Astrocyte (in vitro differentiated cells and primary cell): ENCODE measurements at regions not wholly inside any gene's neighbourhood (a gene's known extent, or its start where the extent isn't known, plus 50 kb on each side); places are given as distances from the start of the nearest gene placed in this dataset.

Source experiments
- DNase-seq: peaks from one replicate; pipeline ENCODE4 v3.0.0-alpha.2; 2010; ENCODE audit warnings: low read depth
- FAIRE-seq: peaks from 2 replicates; lab custom pipeline; 2011; peaks lifted over from hg19 to GRCh38; lab: Jason Lieb, UNC
- H2AFZ ChIP-seq: 2 replicates; pipeline ENCODE4 v1.6.0; 2012; ENCODE audit warnings: low read depth, low read length, inconsistent platforms
- H3K27ac ChIP-seq: 2 replicates; pipeline ENCODE4 v1.5.1; 2011; ENCODE audit warnings: low read depth, low read length, inconsistent platforms
- H3K27me3 ChIP-seq: 2 replicates; pipeline ENCODE4 v1.6.0; 2011; ENCODE audit warnings: low read length, inconsistent platforms; ENCODE audit not compliant: insufficient read depth
- H3K36me3 ChIP-seq: 2 replicates; pipeline ENCODE4 v1.5.1; 2011; ENCODE audit warnings: low read length, inconsistent platforms; ENCODE audit not compliant: insufficient read depth
- H3K4me1 ChIP-seq: 2 replicates; pipeline ENCODE4 v1.5.1; 2011; ENCODE audit warnings: low read length, inconsistent platforms; ENCODE audit not compliant: insufficient read depth
- H3K4me2 ChIP-seq: 2 replicates; pipeline ENCODE4 v1.6.0; 2012; ENCODE audit warnings: low read length, inconsistent platforms
- H3K4me3 ChIP-seq: 2 replicates; pipeline ENCODE4 v1.5.1; 2011; ENCODE audit warnings: low read depth, mild to moderate bottlenecking, low read length, inconsistent platforms; ENCODE audit not compliant: insufficient read depth
- H3K79me2 ChIP-seq: 2 replicates; pipeline ENCODE4 v1.6.0; 2012; ENCODE audit warnings: mild to moderate bottlenecking, low read length, inconsistent platforms; ENCODE audit not compliant: insufficient read depth
- H3K9ac ChIP-seq: 2 replicates; pipeline ENCODE4 v1.6.0; 2012; ENCODE audit warnings: mild to moderate bottlenecking, low read length, inconsistent platforms
- H3K9me3 ChIP-seq: 2 replicates; pipeline ENCODE4 v1.5.1; 2012; ENCODE audit warnings: low read depth, mild to moderate bottlenecking, low read length, inconsistent platforms; ENCODE audit not compliant: insufficient read depth
- H4K20me1 ChIP-seq: 2 replicates; pipeline ENCODE4 v1.6.0; 2012; ENCODE audit warnings: low read length, inconsistent platforms; ENCODE audit not compliant: insufficient read depth
- H3K27ac Mint-ChIP-seq: one replicate; pipeline ENCODE4 v1.8.0; 2021; ENCODE audit warnings: mild to moderate bottlenecking, mixed read lengths; ENCODE audit not compliant: unreplicated experiment
- H3K27me3 Mint-ChIP-seq: one replicate; pipeline ENCODE4 v1.8.0; 2021; ENCODE audit warnings: low read depth, mixed read lengths; ENCODE audit not compliant: unreplicated experiment
- H3K36me3 Mint-ChIP-seq: one replicate; pipeline ENCODE4 v1.8.0; 2021; ENCODE audit warnings: low read depth, mixed read lengths; ENCODE audit not compliant: unreplicated experiment
- H3K4me1 Mint-ChIP-seq: one replicate; pipeline ENCODE4 v1.8.0; 2021; ENCODE audit warnings: low read depth, mixed read lengths; ENCODE audit not compliant: unreplicated experiment
- H3K4me3 Mint-ChIP-seq: one replicate; pipeline ENCODE4 v1.8.0; 2021; ENCODE audit warnings: mild to moderate bottlenecking, moderate library complexity, mixed read lengths; ENCODE audit not compliant: unreplicated experiment
- H3K9me3 Mint-ChIP-seq: one replicate; pipeline ENCODE4 v1.8.0; 2021; ENCODE audit warnings: mild to moderate bottlenecking, mixed read lengths; ENCODE audit not compliant: unreplicated experiment
- CTCF ChIP-seq: IDR thresholded peaks from 2 replicates; pipeline ENCODE4 v1.5.1; 2011; ENCODE audit warnings: low read depth, mild to moderate bottlenecking, inconsistent platforms, low read length, moderate library complexity; ENCODE audit not compliant: insufficient read depth
- EZH2 ChIP-seq: IDR thresholded peaks from 2 replicates; pipeline ENCODE4 v1.6.1; 2012; ENCODE audit warnings: mild to moderate bottlenecking, low read length, inconsistent platforms; ENCODE audit not compliant: insufficient read depth

GRCh38 chr1:14103878-14104430 is 404.0 kb downstream of the PRDM2 start:
- H3K79me2 ChIP-seq = no peaks in the 10 kb centered on the region
- no peaks in the 10 kb centered on the region for H4K20me1 ChIP-seq
- H3K9ac ChIP-seq = no peak overlapping the region
- no peaks in the 10 kb centered on the region for H3K36me3 ChIP-seq
- no peak overlapping the region for H3K4me3 Mint-ChIP-seq
- H3K27ac Mint-ChIP-seq = no peak overlapping the region
- H3K27ac ChIP-seq = no peak overlapping the region
- H3K27me3 ChIP-seq = no peaks in the 10 kb centered on the region
- H3K4me2 ChIP-seq = no peak overlapping the region
- H3K9me3 Mint-ChIP-seq = peaks cover 4% of the 10 kb centered on the region
- FAIRE-seq (no peak), DNase-seq (no peak)
- H3K4me1 Mint-ChIP-seq = no peaks in the 10 kb centered on the region
- no peaks in the 10 kb centered on the region for H3K9me3 ChIP-seq
- no peak overlapping the region for H3K4me3 ChIP-seq
- H3K27me3 Mint-ChIP-seq = peaks cover 37% of the 10 kb centered on the region
- H3K4me1 ChIP-seq = no peaks in the 10 kb centered on the region
- no peaks in the 10 kb centered on the region for H3K36me3 Mint-ChIP-seq
- TF ChIP-seq CTCF (no peak), EZH2 (no peak)
- H2AFZ ChIP-seq = no peak overlapping the region

DNA sequence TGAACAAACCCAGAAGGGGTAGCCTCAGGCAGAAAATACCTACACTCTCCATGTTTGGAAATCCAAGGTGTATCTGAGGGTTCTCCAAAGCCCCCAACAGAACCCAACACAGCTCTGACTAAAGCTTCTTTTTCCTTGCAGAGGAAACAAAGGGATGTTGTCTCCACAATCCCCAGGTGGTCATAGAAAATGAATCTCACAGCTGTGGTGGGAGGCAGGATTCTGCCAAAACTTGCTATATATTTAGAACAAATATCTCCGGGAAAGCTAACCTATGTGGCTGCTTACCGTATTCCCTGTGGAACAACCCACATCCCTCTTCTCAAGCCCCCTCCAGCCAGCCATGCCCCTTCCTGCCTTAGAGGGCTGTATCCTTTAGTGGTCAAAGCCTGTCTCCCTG is 406.1 kb downstream of the PRDM2 start:
- Mint-ChIP-seq H3K9me3 (peaks cover 2% of the 10 kb centered on the region), H3K36me3 (no peaks in the 10 kb centered on the region), H3K27me3 (peaks cover 37% of the 10 kb centered on the region), H3K4me1 (no peaks in the 10 kb centered on the region), H3K27ac (no peak overlapping the region), H3K4me3 (no peak overlapping the region)
- H3K79me2 ChIP-seq = no peaks in the 10 kb centered on the region
- H3K4me3 ChIP-seq = no peak overlapping the region
- no peaks in the 10 kb centered on the region for H4K20me1 ChIP-seq
- H3K9me3 ChIP-seq = no peaks in the 10 kb centered on the region
- H3K4me2 ChIP-seq = no peak overlapping the region
- no peak overlapping the region for H3K9ac ChIP-seq
- no peaks in the 10 kb centered on the region for H3K36me3 ChIP-seq
- H3K4me1 ChIP-seq = no peaks in the 10 kb centered on the region
- H3K27ac ChIP-seq = no peak overlapping the region
- H2AFZ ChIP-seq = no peak overlapping the region
- no peak for FAIRE-seq
- TF ChIP-seq EZH2 (no peak), CTCF (no peak)
- DNase-seq = no peak
- no peaks in the 10 kb centered on the region for H3K27me3 ChIP-seq

DNA sequence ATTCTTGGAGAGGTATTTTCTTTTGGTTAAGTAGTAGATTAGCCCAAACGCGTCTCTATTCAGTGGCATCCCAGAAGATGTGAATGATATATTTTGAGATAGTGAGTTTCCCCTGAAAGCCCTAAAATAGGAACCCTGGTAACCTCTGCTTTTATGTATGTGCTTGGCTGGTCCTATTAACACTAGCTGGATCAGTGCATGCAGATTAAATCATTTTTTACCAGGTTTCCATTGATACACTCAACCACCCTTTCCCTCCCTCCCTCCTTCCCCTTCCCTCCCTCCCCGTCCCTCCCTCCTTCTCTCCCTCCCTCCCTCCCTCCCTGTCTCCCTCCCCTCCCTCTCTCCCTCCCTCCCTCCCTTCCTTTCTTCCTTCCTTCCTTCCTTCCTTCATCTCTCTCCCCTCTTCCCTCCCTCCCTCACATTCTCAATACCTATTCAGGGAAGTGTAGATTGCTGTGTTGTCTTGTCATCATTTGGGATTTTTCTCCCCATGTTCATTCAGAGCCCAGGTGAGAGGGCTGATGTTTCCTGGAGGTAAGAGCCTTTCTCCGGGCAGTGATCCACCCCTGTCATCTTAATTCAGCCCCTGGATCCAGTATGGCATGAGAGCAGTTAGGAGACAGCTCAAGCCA is 406.8 kb downstream of the PRDM2 start:
- no peak overlapping the region for H3K4me3 ChIP-seq
- H4K20me1 ChIP-seq = no peaks in the 10 kb centered on the region
- H3K27ac ChIP-seq = no peak overlapping the region
- H3K79me2 ChIP-seq = no peaks in the 10 kb centered on the region
- no peak overlapping the region for H3K4me2 ChIP-seq
- no peak overlapping the region for H3K4me3 Mint-ChIP-seq
- no peak for FAIRE-seq
- TF ChIP-seq CTCF = no peak
- H3K9ac ChIP-seq = no peak overlapping the region
- no peak for DNase-seq
- H3K9me3 Mint-ChIP-seq = peaks cover 2% of the 10 kb centered on the region
- H3K9me3 ChIP-seq = no peaks in the 10 kb centered on the region
- H3K4me1 Mint-ChIP-seq = no peaks in the 10 kb centered on the region
- no peak overlapping the region for H3K27ac Mint-ChIP-seq
- no peaks in the 10 kb centered on the region for H3K4me1 ChIP-seq
- H3K27me3 ChIP-seq = no peaks in the 10 kb centered on the region
- H3K36me3 Mint-ChIP-seq = no peaks in the 10 kb centered on the region
- H3K27me3 Mint-ChIP-seq = peaks cover 40% of the 10 kb centered on the region
- H2AFZ ChIP-seq = no peak overlapping the region
- H3K36me3 ChIP-seq = no peaks in the 10 kb centered on the region
